ENCODE measurements at regions not wholly inside any gene's neighbourhood (a gene's known extent, or its start where the extent isn't known, plus 50 kb on each side); places are given as distances from the start of the nearest gene placed in this dataset.
A peak's percentile ranks its signal among the peaks of the same experiment; 100 is the strongest.

DNA sequence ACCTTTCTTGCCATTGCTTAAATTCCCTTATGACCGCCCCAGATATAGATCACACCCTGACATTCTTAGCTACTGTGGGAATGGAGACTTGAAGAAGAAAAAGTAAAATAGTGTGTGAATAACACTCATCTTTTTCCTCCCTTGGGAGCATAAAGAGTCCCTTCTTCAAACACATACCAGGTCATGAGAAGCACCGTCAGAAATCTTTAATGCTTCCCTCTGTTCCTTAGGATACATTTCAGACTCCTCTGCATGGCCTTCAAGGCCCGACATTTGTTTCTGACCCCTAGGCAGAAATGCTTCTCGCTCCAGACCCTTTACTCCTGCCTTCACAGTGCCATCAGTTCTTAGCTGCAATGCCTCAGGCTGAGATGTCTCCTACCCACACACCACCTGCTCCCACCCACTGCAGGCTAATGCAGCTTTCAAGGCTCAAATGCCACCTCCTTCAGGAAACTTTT is 143.8 kb upstream of the IL12A start:
- H3K4me3 ChIP-seq (ENCODE audit: low read depth, low read length) = no peak overlapping the region
- TF ChIP-seq, protein P1, sequence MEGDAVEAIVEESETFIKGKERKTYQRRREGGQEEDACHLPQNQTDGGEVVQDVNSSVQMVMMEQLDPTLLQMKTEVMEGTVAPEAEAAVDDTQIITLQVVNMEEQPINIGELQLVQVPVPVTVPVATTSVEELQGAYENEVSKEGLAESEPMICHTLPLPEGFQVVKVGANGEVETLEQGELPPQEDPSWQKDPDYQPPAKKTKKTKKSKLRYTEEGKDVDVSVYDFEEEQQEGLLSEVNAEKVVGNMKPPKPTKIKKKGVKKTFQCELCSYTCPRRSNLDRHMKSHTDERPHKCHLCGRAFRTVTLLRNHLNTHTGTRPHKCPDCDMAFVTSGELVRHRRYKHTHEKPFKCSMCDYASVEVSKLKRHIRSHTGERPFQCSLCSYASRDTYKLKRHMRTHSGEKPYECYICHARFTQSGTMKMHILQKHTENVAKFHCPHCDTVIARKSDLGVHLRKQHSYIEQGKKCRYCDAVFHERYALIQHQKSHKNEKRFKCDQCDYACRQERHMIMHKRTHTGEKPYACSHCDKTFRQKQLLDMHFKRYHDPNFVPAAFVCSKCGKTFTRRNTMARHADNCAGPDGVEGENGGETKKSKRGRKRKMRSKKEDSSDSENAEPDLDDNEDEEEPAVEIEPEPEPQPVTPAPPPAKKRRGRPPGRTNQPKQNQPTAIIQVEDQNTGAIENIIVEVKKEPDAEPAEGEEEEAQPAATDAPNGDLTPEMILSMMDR (IDR thresholded peaks at IDR 0.05; ENCODE audit: borderline replicate concordance, insufficient read depth, low read depth, low read length) = no peak

DNA sequence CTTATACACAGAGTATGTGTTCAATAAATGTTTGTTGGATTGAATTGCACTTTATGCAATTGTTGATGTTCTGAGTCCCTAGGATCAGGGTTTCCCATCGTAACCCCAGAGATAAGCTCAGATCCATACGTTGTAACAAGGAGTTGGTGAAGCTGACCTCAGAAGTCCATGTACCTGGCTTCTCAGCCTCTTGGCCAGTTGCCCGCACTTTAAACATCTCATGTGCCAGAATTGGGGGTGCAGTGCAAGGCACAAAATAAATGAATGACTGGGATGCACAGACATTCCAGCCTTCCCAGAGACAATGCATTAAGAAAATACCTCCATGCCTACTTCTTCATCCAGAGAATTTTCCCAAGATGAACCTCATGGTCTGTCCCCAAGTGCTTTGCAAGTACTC is 142.9 kb upstream of the IL12A start:
- H3K4me3 ChIP-seq (ENCODE audit: low read depth, low read length) = no peak overlapping the region
- TF ChIP-seq, protein P1 (IDR thresholded peaks at IDR 0.05; ENCODE audit: borderline replicate concordance, insufficient read depth, low read depth, low read length) = no peak

DNA sequence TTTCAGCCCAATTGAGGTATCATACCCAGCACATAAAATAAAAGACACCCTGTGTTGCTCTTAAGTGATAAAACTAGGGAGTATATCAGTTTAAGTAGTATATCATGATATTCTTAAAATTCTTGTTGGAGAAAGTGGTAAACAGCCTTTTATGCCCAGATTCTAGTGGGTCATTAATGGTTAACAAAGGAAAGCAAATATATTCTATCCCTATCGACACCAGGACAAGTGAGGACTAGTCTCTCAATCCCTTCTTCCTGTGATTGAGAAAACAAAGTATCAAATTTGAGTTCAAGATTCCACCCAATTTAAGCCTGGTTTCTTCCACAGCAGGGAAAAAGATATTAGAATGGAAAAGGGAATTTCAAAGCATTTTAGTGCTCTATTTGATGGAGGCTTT is 142.4 kb upstream of the IL12A start:
- H3K4me3 ChIP-seq (ENCODE audit: low read depth, low read length) = no peak overlapping the region
- TF ChIP-seq, protein P1 (IDR thresholded peaks at IDR 0.05; ENCODE audit: borderline replicate concordance, insufficient read depth, low read depth, low read length) = no peak

DNA sequence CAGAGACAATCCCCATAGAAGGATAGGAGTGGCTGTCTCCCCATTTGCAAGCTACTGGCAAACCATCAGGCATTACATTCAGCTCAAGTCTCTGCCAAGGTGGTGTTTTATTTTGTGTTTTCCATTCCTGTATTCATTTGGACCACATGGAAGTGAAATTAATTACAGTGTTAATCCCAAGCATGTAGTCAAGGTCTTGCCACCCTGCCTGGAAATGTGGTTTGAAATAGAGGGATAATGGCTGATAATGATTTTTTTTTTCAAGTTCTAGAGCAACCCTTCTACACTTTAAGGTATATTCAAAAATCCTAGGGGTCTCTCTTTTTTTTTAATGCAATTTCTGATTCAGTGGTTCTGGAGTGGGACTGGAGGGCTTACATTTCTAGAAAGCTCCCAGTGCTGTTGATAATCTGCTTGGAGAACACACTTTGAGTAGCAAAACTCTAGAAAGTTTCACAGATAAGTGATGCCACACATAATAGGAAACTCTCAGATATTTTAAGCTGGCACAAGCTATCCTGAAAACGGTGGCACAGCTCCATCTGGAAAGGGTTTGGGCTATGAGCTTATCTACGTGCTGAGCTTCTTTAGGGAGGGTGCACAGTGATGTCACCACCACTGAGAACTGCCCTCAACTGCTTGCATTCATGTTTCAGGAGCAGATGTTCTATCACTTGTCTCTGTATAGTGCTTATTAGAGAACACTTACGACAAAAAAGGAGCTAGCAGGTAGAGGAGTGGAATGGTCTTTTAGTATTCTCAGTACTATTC is 140.1 kb upstream of the IL12A start:
- TF ChIP-seq, protein P1 (IDR thresholded peaks at IDR 0.05; ENCODE audit: borderline replicate concordance, insufficient read depth, low read depth, low read length) = no peak

DNA sequence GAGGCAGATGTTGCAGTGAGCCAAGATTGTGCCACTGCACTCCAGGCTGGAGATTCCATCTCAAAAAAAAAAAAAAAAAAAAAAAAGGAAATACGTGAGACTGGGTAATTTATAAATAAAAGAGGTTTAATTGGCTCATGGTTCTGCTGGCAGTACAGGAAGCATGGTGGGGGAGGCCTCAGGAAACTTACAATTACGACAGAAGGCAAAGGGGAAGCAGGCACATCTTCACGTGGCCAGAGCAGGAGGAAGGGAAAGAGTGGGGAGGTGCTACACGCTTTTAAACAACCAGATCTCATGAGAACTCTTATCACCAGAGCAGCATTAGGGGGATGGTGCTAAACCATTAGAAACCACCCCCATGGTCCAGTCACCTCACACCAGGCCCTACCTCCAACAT is 138.2 kb upstream of the IL12A start:
- TF ChIP-seq, protein P1 (IDR thresholded peaks at IDR 0.05; ENCODE audit: borderline replicate concordance, insufficient read depth, low read depth, low read length) = no peak
- H3K4me3 ChIP-seq (ENCODE audit: low read depth, low read length) = no peak overlapping the region

More for the DNA sequence above, 140.1 kb upstream of the IL12A start:
- no peak overlapping the region for H3K4me3 ChIP-seq (ENCODE audit: low read depth, low read length)

DNA sequence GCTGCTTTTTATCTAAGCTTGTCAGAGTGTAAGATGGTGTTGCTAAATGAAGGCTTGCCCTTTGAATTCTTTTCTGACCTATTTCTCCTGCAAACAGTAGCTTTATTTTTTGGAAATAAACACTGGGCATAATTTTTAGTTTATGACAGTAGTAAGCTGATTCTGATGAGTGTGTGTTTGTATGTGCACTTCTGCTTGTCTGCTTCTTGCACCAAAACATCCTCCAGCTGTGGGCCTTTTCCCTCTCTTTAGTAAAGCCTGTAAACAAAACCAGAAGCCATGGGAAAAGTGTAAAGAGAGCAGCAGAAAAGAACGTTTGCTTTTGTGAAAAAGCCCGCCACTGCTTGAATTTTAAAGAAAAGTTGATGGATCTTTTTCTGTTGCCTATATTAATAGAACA is 136.4 kb upstream of the IL12A start:
- TF ChIP-seq, protein P1 (IDR thresholded peaks at IDR 0.05; ENCODE audit: borderline replicate concordance, insufficient read depth, low read depth, low read length) = no peak
- H3K4me3 ChIP-seq (ENCODE audit: low read depth, low read length) = peak overlapping the region; percentile 43
